ENCODE measurements at regions not wholly inside any gene's neighbourhood (a gene's known extent, or its start where the extent isn't known, plus 50 kb on each side); places are given as distances from the start of the nearest gene placed in this dataset.

- no peaks in the 10 kb centered on the region for H3K27me3 ChIP-seq (ENCODE audit: insufficient read depth, poor library complexity, severe bottlenecking)
- ATAC-seq (ENCODE audit: low read depth) (no peak), DNase-seq (ENCODE audit: low spot score) (no peak)
- no peaks in the 10 kb centered on the region for H3K36me3 ChIP-seq (ENCODE audit: low read depth)
- no peaks in the 10 kb centered on the region for H3K9me3 ChIP-seq (ENCODE audit: severe bottlenecking)
- no peak overlapping the region for H3K4me3 ChIP-seq (ENCODE audit: severe bottlenecking)
- TF ChIP-seq, protein P1, sequence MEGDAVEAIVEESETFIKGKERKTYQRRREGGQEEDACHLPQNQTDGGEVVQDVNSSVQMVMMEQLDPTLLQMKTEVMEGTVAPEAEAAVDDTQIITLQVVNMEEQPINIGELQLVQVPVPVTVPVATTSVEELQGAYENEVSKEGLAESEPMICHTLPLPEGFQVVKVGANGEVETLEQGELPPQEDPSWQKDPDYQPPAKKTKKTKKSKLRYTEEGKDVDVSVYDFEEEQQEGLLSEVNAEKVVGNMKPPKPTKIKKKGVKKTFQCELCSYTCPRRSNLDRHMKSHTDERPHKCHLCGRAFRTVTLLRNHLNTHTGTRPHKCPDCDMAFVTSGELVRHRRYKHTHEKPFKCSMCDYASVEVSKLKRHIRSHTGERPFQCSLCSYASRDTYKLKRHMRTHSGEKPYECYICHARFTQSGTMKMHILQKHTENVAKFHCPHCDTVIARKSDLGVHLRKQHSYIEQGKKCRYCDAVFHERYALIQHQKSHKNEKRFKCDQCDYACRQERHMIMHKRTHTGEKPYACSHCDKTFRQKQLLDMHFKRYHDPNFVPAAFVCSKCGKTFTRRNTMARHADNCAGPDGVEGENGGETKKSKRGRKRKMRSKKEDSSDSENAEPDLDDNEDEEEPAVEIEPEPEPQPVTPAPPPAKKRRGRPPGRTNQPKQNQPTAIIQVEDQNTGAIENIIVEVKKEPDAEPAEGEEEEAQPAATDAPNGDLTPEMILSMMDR (IDR thresholded peaks at IDR 0.05; ENCODE audit: poor library complexity, severe bottlenecking), result no peak
- peaks cover 13% of the 10 kb centered on the region for H3K4me1 ChIP-seq (ENCODE audit: insufficient read depth, poor library complexity, severe bottlenecking)
- H3K27ac ChIP-seq (ENCODE audit: poor library complexity, severe bottlenecking), result peak overlapping the region; percentile 53
Observed at GRCh38 chr10:2212244-2212834, 475.0 kb upstream of the ADARB2 start.

DNA sequence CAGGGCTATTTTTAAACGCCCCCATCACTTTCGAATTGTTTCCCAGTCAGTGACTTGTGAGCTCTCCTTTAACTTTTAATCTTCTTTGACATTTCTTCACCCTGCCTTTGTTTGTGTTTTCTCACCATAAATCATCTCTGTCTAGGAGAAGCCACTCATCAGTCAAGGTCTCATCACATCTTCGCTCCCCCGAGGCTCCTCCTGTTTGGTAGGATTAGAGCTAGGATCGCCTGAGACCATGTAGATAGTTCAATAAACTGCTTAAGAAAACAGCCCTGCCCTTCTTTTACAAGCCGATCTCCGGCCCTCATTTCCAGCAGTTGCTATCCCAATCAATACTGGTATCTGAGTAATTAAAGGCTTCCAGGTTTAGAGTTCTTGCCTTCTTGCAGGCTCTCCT lies 472.8 kb upstream of the ADARB2 start:
- DNase-seq (ENCODE audit: low spot score) (no peak), ATAC-seq (ENCODE audit: low read depth) (no peak)
- no peak overlapping the region for H3K27ac ChIP-seq (ENCODE audit: poor library complexity, severe bottlenecking)
- no peaks in the 10 kb centered on the region for H3K27me3 ChIP-seq (ENCODE audit: insufficient read depth, poor library complexity, severe bottlenecking)
- H3K9me3 ChIP-seq (ENCODE audit: severe bottlenecking), result no peaks in the 10 kb centered on the region
- no peak overlapping the region for H3K4me3 ChIP-seq (ENCODE audit: severe bottlenecking)
- TF ChIP-seq, protein P1 (IDR thresholded peaks at IDR 0.05; ENCODE audit: poor library complexity, severe bottlenecking), result no peak
- peaks cover 13% of the 10 kb centered on the region for H3K4me1 ChIP-seq (ENCODE audit: insufficient read depth, poor library complexity, severe bottlenecking)
- H3K36me3 ChIP-seq (ENCODE audit: low read depth), result no peaks in the 10 kb centered on the region

DNA sequence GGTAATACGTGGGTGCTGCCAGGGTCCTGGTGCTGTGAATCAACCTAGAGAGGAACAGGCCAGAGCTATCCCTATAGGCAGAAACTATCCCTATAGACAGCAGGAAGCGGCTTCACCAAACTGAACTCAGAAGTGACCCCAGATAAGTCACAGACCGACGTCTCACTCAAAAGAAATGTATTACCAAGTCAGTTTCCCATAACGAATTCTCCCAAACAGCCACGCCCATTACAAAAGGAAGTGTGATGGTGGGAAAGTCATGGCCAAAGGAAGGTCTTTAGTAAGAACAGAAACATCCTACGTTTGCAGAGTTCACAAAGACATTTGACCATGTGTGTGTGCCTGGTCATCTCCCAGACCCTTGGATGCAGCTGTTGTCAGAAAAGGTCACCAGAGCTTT lies 470.8 kb upstream of the ADARB2 start:
- Histone ChIP-seq H3K27me3 (ENCODE audit: insufficient read depth, poor library complexity, severe bottlenecking) (no peaks in the 10 kb centered on the region), H3K4me1 (ENCODE audit: insufficient read depth, poor library complexity, severe bottlenecking) (peaks cover 2% of the 10 kb centered on the region), H3K9me3 (ENCODE audit: severe bottlenecking) (no peaks in the 10 kb centered on the region), H3K36me3 (ENCODE audit: low read depth) (no peaks in the 10 kb centered on the region), H3K27ac (ENCODE audit: poor library complexity, severe bottlenecking) (no peak overlapping the region), H3K4me3 (ENCODE audit: severe bottlenecking) (no peak overlapping the region)
- no peak for ATAC-seq (ENCODE audit: low read depth)
- DNase-seq (ENCODE audit: low spot score), result no peak
- TF ChIP-seq, protein P1 (IDR thresholded peaks at IDR 0.05; ENCODE audit: poor library complexity, severe bottlenecking), result no peak

DNA sequence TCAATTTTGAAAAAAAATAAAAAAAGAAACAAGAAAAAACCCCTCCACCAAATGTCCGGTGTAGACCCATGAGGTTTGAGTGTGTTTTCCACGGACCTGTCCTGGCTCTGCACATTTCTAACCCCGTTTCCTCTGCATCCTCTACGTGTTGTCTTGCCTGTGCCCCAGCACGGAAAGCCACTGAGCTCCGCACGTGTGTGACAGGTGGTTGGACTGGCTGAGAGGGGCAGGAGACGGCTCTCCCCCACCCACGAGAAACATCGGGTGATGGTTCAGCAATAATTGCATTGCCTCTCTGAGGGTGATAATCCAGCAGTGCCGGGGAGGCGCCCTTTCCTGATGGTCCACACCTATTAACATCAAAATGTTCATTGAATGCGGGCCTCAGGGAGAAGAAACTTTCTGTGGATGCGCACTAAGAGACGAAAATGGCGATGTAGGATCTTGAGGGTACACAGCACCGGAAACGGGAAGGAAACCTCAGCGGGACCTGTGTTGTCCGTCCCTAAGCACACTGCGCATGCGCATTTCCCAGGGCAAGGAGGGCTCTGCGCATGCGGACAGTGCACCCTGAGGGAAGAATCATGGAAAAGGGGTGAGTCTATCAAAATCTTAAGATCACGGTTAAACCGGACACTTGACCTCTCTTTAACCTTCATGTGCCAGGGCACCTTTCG lies 470.1 kb upstream of the ADARB2 start:
- Histone ChIP-seq H3K27me3 (ENCODE audit: insufficient read depth, poor library complexity, severe bottlenecking) (no peaks in the 10 kb centered on the region), H3K4me3 (ENCODE audit: severe bottlenecking) (no peak overlapping the region), H3K4me1 (ENCODE audit: insufficient read depth, poor library complexity, severe bottlenecking) (peaks cover 3% of the 10 kb centered on the region), H3K36me3 (ENCODE audit: low read depth) (no peaks in the 10 kb centered on the region), H3K27ac (ENCODE audit: poor library complexity, severe bottlenecking) (no peak overlapping the region), H3K9me3 (ENCODE audit: severe bottlenecking) (no peaks in the 10 kb centered on the region)
- no peak for DNase-seq (ENCODE audit: low spot score)
- ATAC-seq (ENCODE audit: low read depth), result no peak
- TF ChIP-seq, protein P1 (IDR thresholded peaks at IDR 0.05; ENCODE audit: poor library complexity, severe bottlenecking), result no peak

DNA sequence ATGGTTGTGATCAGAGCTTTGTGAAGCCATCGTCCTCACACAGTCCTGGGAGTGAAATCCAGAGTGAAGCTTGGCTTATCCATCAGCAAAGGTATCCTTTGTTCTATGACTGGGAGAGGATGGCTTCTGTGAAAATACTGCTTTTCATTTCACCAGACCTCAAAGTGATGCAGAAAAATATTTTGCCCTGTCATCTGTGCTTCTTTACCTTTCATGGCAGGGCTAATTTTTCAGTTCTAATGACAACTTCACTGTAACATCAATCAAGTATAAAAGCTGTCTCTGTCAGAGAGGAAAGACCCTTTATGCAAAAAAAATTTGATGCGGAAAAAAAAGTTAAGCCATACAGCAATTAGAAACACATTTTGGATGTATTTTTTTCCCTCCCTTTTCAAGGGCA lies 468.1 kb upstream of the ADARB2 start:
- H3K27ac ChIP-seq (ENCODE audit: poor library complexity, severe bottlenecking), result no peak overlapping the region
- H3K9me3 ChIP-seq (ENCODE audit: severe bottlenecking), result no peaks in the 10 kb centered on the region
- ATAC-seq (ENCODE audit: low read depth) (no peak), DNase-seq (ENCODE audit: low spot score) (no peak)
- H3K4me1 ChIP-seq (ENCODE audit: insufficient read depth, poor library complexity, severe bottlenecking), result peaks cover 7% of the 10 kb centered on the region
- no peak overlapping the region for H3K4me3 ChIP-seq (ENCODE audit: severe bottlenecking)
- no peaks in the 10 kb centered on the region for H3K36me3 ChIP-seq (ENCODE audit: low read depth)
- TF ChIP-seq, protein P1 (IDR thresholded peaks at IDR 0.05; ENCODE audit: poor library complexity, severe bottlenecking), result no peak
- no peaks in the 10 kb centered on the region for H3K27me3 ChIP-seq (ENCODE audit: insufficient read depth, poor library complexity, severe bottlenecking)

Measured in RWPE2 (cell line).